ENCODE measurements at regions not wholly inside any gene's neighbourhood (a gene's known extent, or its start where the extent isn't known, plus 50 kb on each side); places are given as distances from the start of the nearest gene placed in this dataset.

DNA sequence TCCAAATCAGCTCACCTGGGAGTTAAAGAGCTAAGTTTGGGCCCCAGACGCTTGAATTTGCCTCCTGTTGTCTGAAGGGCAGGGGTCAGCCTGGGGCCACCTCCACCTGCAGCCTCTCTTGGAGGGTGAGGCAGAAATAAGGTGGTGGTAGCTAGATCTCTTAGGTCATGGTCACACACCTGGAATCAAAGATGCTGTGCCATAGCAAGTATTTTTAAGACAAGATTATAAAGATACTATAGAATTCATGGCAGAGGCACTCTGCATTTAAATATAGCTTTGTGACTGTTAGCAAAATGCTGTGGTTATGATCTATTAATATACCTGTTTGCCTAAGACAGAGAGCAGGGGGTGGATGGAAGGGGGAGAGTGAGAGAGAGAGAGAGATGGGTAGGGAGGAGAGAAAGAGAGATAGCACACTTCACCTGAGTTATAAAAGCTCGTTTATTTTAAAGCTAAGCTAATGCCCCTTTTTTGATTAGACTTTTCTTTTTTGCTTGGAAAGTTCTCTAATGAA lies 242.7 kb downstream of the TMEM182 start:
- Histone ChIP-seq H3K4me1 (ENCODE audit: control insufficient read depth in 1 of 2, insufficient read depth in 2 of 2, low read depth in 1 of 2, low read length in 1 of 2) (peaks cover 0 to 2% of the 10 kb centered on the region in 2 experiments; a peak in 1 of 4 replicates), H3K4me3 (ENCODE audit: low read depth in 2 of 2, low read length in 1 of 2) (no peak overlapping the region), H2AFZ (ENCODE audit: low read depth) (no peak overlapping the region), H3K4me2 (no peak overlapping the region), H4K20me1 (ENCODE audit: insufficient read depth) (no peaks in the 10 kb centered on the region), H3K27me3 (ENCODE audit: insufficient read depth) (0 out of 2 replicates have a peak, but pooled peaks cover 3% of the 10 kb centered on the region), H3F3A (replicated peaks; ENCODE audit: insufficient read depth) (no peaks in the 10 kb centered on the region), H3K36me3 (replicated peaks in 1 of 2; ENCODE audit: control insufficient read depth in 1 of 2, insufficient read depth in 2 of 2, low read length in 1 of 2) (no peaks in the 10 kb centered on the region), H3K9ac (no peak overlapping the region), H3K9me2 (no peaks in the 10 kb centered on the region), H3K27ac (ENCODE audit: low read depth in 2 of 2, low read length in 1 of 2) (no peak overlapping the region), H3K9me3 (no peaks in the 10 kb centered on the region), H3K79me2 (ENCODE audit: insufficient read depth) (no peaks in the 10 kb centered on the region)
- ChIA-PET CTCF (interaction anchor here (1.5 kb wide), 1 partner anchor 29 kb away, joined by 8 read pairs; no protein-coding TSS in a partner anchor), POLR2A (no interaction called here)
- 0% methylated on average over 2 of the region's 2 CpGs for WGBS (ENCODE audit: low lambda C conversion rate)
- DNase-seq: no peak
- TF ChIP-seq CHD2 (IDR thresholded peaks at IDR 0.05; ENCODE audit: low read length, partially characterized antibody): no peak
- no peak for TF ChIP-seq FOXM1 (IDR thresholded peaks at IDR 0.05; ENCODE audit: low read depth)
- no peak for TF ChIP-seq FOXJ3 (CRISPR knock-in tag; IDR thresholded peaks at IDR 0.05)
- TF ChIP-seq MXI1 (IDR thresholded peaks at IDR 0.05; ENCODE audit: low read depth, low read length): no peak
- no peak for TF ChIP-seq RFX5 (IDR thresholded peaks at IDR 0.05; ENCODE audit: low read length)
- no peak for TF ChIP-seq USF1 (IDR thresholded peaks at IDR 0.05; ENCODE audit: borderline replicate concordance, low read depth)
- no peak for TF ChIP-seq EP300 (IDR thresholded peaks at IDR 0.05; ENCODE audit: borderline replicate concordance in 1 of 2, low read depth in 1 of 2, low read length in 1 of 2)
- TF ChIP-seq JUND (IDR thresholded peaks at IDR 0.05): no peak
- no peak for TF ChIP-seq TAF1 (IDR thresholded peaks at IDR 0.05; ENCODE audit: borderline replicate concordance, low read depth, low read length)

GRCh38 chr2:103005393-103005792 lies 243.6 kb downstream of the TMEM182 start:
- Histone ChIP-seq H2AFZ (ENCODE audit: low read depth) (no peak overlapping the region), H3K9ac (no peak overlapping the region), H3K27ac (ENCODE audit: low read depth in 2 of 2, low read length in 1 of 2) (no peak overlapping the region), H3F3A (replicated peaks; ENCODE audit: insufficient read depth) (no peaks in the 10 kb centered on the region), H3K36me3 (replicated peaks in 1 of 2; ENCODE audit: control insufficient read depth in 1 of 2, insufficient read depth in 2 of 2, low read length in 1 of 2) (no peaks in the 10 kb centered on the region), H3K4me1 (ENCODE audit: control insufficient read depth in 1 of 2, insufficient read depth in 2 of 2, low read depth in 1 of 2, low read length in 1 of 2) (peaks cover 0 to 2% of the 10 kb centered on the region in 2 experiments; a peak in 1 of 4 replicates), H3K9me3 (no peaks in the 10 kb centered on the region), H3K4me2 (no peak overlapping the region), H3K4me3 (ENCODE audit: low read depth in 2 of 2, low read length in 1 of 2) (no peak overlapping the region), H4K20me1 (ENCODE audit: insufficient read depth) (no peaks in the 10 kb centered on the region), H3K9me2 (no peaks in the 10 kb centered on the region), H3K79me2 (ENCODE audit: insufficient read depth) (no peaks in the 10 kb centered on the region), H3K27me3 (ENCODE audit: insufficient read depth) (0 out of 2 replicates have a peak, but pooled peaks cover 3% of the 10 kb centered on the region)
- DNase-seq: no peak
- CTCF ChIA-PET: interaction anchor here (1.5 kb wide), 1 partner anchor 29 kb away, joined by 8 read pairs; no protein-coding TSS in a partner anchor
- 7% methylated on average over 3 of the region's 3 CpGs for WGBS (ENCODE audit: low lambda C conversion rate)
- POLR2A ChIA-PET: no interaction called here
- TF ChIP-seq RAD21 (IDR thresholded peaks at IDR 0.05; ENCODE audit: low read length) (no peak), ELF1 (IDR thresholded peaks at IDR 0.05) (no peak), CHD2 (IDR thresholded peaks at IDR 0.05; ENCODE audit: low read length, partially characterized antibody) (no peak), POLR2AphosphoS5 (IDR thresholded peaks at IDR 0.05; ENCODE audit: low read depth, low read length) (no peak), USF1 (IDR thresholded peaks at IDR 0.05; ENCODE audit: borderline replicate concordance, low read depth) (no peak), TEAD4 (IDR thresholded peaks at IDR 0.05; ENCODE audit: borderline replicate concordance, insufficient read depth) (no peak), FOXM1 (IDR thresholded peaks at IDR 0.05; ENCODE audit: low read depth) (no peak), IRF3 (IDR thresholded peaks at IDR 0.05; ENCODE audit: low read depth, low read length) (no peak), TAF1 (IDR thresholded peaks at IDR 0.05; ENCODE audit: borderline replicate concordance, low read depth, low read length) (no peak), TCF12 (IDR thresholded peaks at IDR 0.05) (no peak), GABPA (IDR thresholded peaks at IDR 0.05; ENCODE audit: low read depth) (no peak), GATA2 (CRISPR knock-in tag; IDR thresholded peaks at IDR 0.05) (no peak), SMC3 (IDR thresholded peaks at IDR 0.05; ENCODE audit: low read depth, low read length) (no peak), REST (IDR thresholded peaks at IDR 0.05; ENCODE audit: low read depth, low read length) (no peak)
- TF ChIP-seq, protein P1, sequence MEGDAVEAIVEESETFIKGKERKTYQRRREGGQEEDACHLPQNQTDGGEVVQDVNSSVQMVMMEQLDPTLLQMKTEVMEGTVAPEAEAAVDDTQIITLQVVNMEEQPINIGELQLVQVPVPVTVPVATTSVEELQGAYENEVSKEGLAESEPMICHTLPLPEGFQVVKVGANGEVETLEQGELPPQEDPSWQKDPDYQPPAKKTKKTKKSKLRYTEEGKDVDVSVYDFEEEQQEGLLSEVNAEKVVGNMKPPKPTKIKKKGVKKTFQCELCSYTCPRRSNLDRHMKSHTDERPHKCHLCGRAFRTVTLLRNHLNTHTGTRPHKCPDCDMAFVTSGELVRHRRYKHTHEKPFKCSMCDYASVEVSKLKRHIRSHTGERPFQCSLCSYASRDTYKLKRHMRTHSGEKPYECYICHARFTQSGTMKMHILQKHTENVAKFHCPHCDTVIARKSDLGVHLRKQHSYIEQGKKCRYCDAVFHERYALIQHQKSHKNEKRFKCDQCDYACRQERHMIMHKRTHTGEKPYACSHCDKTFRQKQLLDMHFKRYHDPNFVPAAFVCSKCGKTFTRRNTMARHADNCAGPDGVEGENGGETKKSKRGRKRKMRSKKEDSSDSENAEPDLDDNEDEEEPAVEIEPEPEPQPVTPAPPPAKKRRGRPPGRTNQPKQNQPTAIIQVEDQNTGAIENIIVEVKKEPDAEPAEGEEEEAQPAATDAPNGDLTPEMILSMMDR (IDR thresholded peaks at IDR 0.05): no peak

Measured in SK-N-SH (cell line).